SU-DHL-6 (cell line): ENCODE measurements at regions not wholly inside any gene's neighbourhood (a gene's known extent, or its start where the extent isn't known, plus 50 kb on each side); places are given as distances from the start of the nearest gene placed in this dataset.

Experiments
- H2AFZ ChIP-seq: fragments of 200-600 bp; sonication (generic); 2 replicates; pipeline ENCODE4 v1.6.1; 2014; ENCODE audit warnings: low read depth, mild to moderate bottlenecking, moderate library complexity, mixed read lengths, antibody characterized with exemption, low read length; ENCODE audit not compliant: severe bottlenecking
- H3F3A ChIP-seq: fragments of 200-600 bp; shearing (Covaris generic); 2 replicates; pipeline ENCODE4 v1.6.0; 2016; ENCODE audit warnings: antibody characterized with exemption, mild to moderate bottlenecking; ENCODE audit not compliant: insufficient read depth
- H3K27ac ChIP-seq: fragments of 200-600 bp; sonication (generic); 2 replicates; pipeline ENCODE4 v1.5.1; 2016; ENCODE audit warnings: low read depth, mild to moderate bottlenecking, low read length, moderate library complexity, mixed read lengths
- H3K27me3 ChIP-seq: fragments of 200-600 bp; sonication (generic), shearing (Covaris generic); 2 replicates; pipeline ENCODE4 v1.6.0; 2014; ENCODE audit warnings: mild to moderate bottlenecking, low read length
- H3K36me3 ChIP-seq: fragments of 200-600 bp; sonication (generic); 2 replicates; pipeline ENCODE4 v1.6.1; 2014; ENCODE audit warnings: mild to moderate bottlenecking, low read length, mixed read lengths
- H3K4me2 ChIP-seq: fragments of 300-600, 200-600 bp; shearing (Covaris generic), sonication (generic); 2 replicates; pipeline ENCODE4 v1.6.0; 2014; ENCODE audit warnings: low read length, low read depth, mild to moderate bottlenecking; ENCODE audit not compliant: poor library complexity, severe bottlenecking
- H3K4me3 ChIP-seq: fragments of 200-600 bp; sonication (generic); 2 replicates; pipeline ENCODE4 v1.5.1; 2014; ENCODE audit warnings: antibody characterized with exemption, low read length, mild to moderate bottlenecking, mixed read lengths; ENCODE audit not compliant: insufficient read depth, poor library complexity, severe bottlenecking
- H3K79me2 ChIP-seq: fragments of 200-600 bp; sonication (generic); 2 replicates; pipeline ENCODE4 v1.6.1; 2014; ENCODE audit warnings: mild to moderate bottlenecking, low read length, moderate library complexity; ENCODE audit not compliant: insufficient read depth
- H3K9ac ChIP-seq: fragments of 200-600 bp; sonication (generic); 2 replicates; pipeline ENCODE4 v1.7.0; 2014; ENCODE audit warnings: mild to moderate bottlenecking, low read length
- H3K9me2 ChIP-seq: fragments of 200-600 bp; sonication (generic); replicated peaks from 2 replicates; pipeline ENCODE4 v1.6.1; 2014; ENCODE audit warnings: low read length; ENCODE audit not compliant: insufficient read depth
- H3K9me3 ChIP-seq: fragments of 200-600 bp; sonication (generic); 2 replicates; pipeline ENCODE4 v1.6.1; 2014; ENCODE audit warnings: low read length, mixed read lengths; ENCODE audit not compliant: insufficient read depth
- H4K20me1 ChIP-seq: fragments of 200-600 bp; sonication (generic); 2 replicates; pipeline ENCODE4 v1.6.1; 2014; ENCODE audit warnings: low read depth, mild to moderate bottlenecking, antibody characterized with exemption, low read length, moderate library complexity, mixed read lengths
- EZH2phosphoT487 ChIP-seq: fragments of 200-600 bp; sonication (generic), shearing (Covaris generic); conservative IDR thresholded peaks from 2 replicates; pipeline ENCODE4 v1.6.1; 2018; ENCODE audit warnings: mild to moderate bottlenecking, antibody characterized with exemption, low read length, moderate library complexity, mixed read lengths
- TF ChIP-seq, protein P1 (sequence below): fragments of 200-600 bp; sonication (generic); IDR thresholded peaks from one replicate; pipeline ENCODE4 v1.5.1; 2017; ENCODE audit warnings: antibody characterized with exemption, mild to moderate bottlenecking, low read length, moderate library complexity; ENCODE audit not compliant: insufficient read depth, poor library complexity, severe bottlenecking

DNA sequence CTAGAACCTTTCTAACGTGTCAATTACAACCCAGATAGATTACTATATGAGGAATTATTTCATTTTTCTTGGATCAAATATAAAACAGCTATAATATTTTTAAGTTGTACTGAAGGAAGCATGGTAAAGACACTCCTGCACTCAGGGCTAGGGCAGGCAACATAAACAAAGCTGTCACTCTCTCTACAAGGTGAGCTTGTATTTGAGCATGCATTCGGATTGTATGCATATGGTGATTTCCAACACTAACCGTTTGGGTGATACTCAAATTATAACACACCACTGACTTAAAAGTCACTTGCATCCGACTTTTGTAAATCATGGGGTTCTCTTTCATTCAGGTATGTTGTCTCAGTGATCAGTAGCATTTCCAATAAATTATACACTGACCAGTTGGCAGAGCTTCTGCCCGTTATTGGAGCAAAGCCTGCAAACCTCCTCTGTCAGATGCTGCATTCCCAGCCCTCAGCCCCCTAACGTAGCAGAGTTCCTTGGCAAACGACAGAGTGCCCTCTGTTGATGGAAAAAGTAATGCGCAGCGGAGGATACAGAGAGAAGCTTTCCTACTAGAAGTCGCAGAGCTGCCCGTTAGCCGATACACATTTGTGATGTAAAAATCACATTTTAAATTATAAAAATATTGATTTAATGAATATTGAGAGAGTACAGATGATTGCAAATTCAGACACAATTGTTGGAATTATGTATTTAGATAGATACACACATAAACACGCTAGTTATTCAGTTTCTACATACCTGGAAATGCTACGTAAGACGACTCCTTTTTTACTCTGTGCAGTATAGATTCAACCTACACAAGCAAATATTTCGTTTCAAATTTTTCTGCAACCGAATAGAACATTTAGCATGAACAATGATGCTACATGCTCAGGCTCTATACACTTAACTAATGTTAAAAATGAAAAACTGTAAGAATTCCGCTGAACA lies 173.9 kb upstream of the SP4 start:
- Histone ChIP-seq H3K9me2 (no peaks in the 10 kb centered on the region), H3K4me2 (no peak overlapping the region), H3K36me3 (no peaks in the 10 kb centered on the region), H3K9ac (no peak overlapping the region), H3K27ac (no peak overlapping the region), H4K20me1 (no peaks in the 10 kb centered on the region), H3K27me3 (no peaks in the 10 kb centered on the region), H3K9me3 (no peaks in the 10 kb centered on the region), H3K4me3 (no peak overlapping the region), H3F3A (no peaks in the 10 kb centered on the region), H3K79me2 (no peaks in the 10 kb centered on the region), H2AFZ (no peak overlapping the region)
- TF ChIP-seq EZH2phosphoT487 = no peak
- TF ChIP-seq, protein P1, sequence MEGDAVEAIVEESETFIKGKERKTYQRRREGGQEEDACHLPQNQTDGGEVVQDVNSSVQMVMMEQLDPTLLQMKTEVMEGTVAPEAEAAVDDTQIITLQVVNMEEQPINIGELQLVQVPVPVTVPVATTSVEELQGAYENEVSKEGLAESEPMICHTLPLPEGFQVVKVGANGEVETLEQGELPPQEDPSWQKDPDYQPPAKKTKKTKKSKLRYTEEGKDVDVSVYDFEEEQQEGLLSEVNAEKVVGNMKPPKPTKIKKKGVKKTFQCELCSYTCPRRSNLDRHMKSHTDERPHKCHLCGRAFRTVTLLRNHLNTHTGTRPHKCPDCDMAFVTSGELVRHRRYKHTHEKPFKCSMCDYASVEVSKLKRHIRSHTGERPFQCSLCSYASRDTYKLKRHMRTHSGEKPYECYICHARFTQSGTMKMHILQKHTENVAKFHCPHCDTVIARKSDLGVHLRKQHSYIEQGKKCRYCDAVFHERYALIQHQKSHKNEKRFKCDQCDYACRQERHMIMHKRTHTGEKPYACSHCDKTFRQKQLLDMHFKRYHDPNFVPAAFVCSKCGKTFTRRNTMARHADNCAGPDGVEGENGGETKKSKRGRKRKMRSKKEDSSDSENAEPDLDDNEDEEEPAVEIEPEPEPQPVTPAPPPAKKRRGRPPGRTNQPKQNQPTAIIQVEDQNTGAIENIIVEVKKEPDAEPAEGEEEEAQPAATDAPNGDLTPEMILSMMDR = peak; percentile 46

DNA sequence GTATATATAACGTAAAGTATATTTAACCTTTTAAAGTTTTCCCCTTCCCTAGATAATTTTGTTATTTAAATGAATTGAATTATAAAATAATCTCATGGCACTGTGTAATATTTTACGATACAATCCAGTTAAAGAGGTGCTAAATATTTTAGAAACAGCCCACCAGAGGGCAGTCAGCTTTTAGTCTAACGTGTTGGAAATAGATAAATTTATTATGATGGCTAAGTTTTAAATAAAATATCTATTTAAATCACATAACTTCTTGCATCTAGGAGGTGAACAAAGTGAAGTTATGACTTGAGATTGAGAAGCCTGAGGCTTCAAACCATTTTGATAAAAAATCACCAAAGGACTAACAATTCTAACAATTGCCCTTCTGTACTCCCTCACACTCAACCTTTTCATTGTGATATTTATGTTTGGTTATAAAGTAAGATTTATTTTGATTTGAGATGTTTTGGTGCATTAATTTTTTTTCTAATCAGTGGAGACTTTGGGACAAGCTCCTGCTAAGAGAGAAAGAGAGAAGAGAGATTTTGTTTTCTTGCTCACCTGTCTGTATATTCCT lies 171.5 kb upstream of the SP4 start:
- no peaks in the 10 kb centered on the region for H3K36me3 ChIP-seq
- H3K27me3 ChIP-seq = no peaks in the 10 kb centered on the region
- H3K27ac ChIP-seq = no peak overlapping the region
- H3F3A ChIP-seq = no peaks in the 10 kb centered on the region
- TF ChIP-seq, protein P1 = peak; percentile 69
- no peak for TF ChIP-seq EZH2phosphoT487
- H4K20me1 ChIP-seq = no peaks in the 10 kb centered on the region
- no peak overlapping the region for H3K4me3 ChIP-seq
- no peaks in the 10 kb centered on the region for H3K9me3 ChIP-seq
- no peaks in the 10 kb centered on the region for H3K9me2 ChIP-seq
- H3K79me2 ChIP-seq = no peaks in the 10 kb centered on the region
- no peak overlapping the region for H3K9ac ChIP-seq
- no peak overlapping the region for H3K4me2 ChIP-seq
- H2AFZ ChIP-seq = no peak overlapping the region

DNA sequence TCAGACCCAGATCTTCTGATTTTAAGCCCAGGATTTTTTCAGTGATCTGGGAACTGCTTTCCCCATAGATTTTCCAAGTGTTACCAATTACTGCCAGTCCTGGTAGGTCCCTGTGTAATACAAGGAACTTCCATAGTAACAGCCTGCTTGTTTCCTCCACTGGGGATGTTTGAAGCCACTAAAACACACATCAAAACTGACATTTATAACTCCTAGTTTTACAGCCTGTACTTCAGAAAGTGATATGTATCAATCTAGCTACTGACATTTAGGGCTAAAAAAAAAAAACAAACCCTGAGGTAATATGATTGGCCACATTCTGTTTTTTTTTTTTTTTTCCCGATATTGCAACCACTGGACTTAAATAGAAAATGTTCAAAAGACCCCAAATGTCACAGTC lies 166.9 kb upstream of the SP4 start:
- TF ChIP-seq EZH2phosphoT487 = no peak
- TF ChIP-seq, protein P1 = no peak
- no peaks in the 10 kb centered on the region for H3K9me2 ChIP-seq
- no peaks in the 10 kb centered on the region for H4K20me1 ChIP-seq
- H3K36me3 ChIP-seq = no peaks in the 10 kb centered on the region
- no peak overlapping the region for H3K4me3 ChIP-seq
- no peak overlapping the region for H3K9ac ChIP-seq
- no peak overlapping the region for H3K27ac ChIP-seq
- no peaks in the 10 kb centered on the region for H3F3A ChIP-seq
- no peaks in the 10 kb centered on the region for H3K9me3 ChIP-seq
- H2AFZ ChIP-seq = no peak overlapping the region
- H3K27me3 ChIP-seq = no peaks in the 10 kb centered on the region
- no peaks in the 10 kb centered on the region for H3K79me2 ChIP-seq
- no peak overlapping the region for H3K4me2 ChIP-seq
